Astrocyte (in vitro differentiated cells and primary cell): ENCODE measurements at regions not wholly inside any gene's neighbourhood (a gene's known extent, or its start where the extent isn't known, plus 50 kb on each side); places are given as distances from the start of the nearest gene placed in this dataset.

ENCODE experiments used
- EZH2 ChIP-seq: IDR thresholded peaks from 2 replicates; pipeline ENCODE4 v1.6.1; 2012; ENCODE audit warnings: mild to moderate bottlenecking, low read length, inconsistent platforms; ENCODE audit not compliant: insufficient read depth
- TF ChIP-seq, protein P1 (sequence below): IDR thresholded peaks from 2 replicates; pipeline ENCODE4 v1.5.1; 2011; ENCODE audit warnings: low read depth, mild to moderate bottlenecking, inconsistent platforms, low read length, moderate library complexity; ENCODE audit not compliant: insufficient read depth

DNA sequence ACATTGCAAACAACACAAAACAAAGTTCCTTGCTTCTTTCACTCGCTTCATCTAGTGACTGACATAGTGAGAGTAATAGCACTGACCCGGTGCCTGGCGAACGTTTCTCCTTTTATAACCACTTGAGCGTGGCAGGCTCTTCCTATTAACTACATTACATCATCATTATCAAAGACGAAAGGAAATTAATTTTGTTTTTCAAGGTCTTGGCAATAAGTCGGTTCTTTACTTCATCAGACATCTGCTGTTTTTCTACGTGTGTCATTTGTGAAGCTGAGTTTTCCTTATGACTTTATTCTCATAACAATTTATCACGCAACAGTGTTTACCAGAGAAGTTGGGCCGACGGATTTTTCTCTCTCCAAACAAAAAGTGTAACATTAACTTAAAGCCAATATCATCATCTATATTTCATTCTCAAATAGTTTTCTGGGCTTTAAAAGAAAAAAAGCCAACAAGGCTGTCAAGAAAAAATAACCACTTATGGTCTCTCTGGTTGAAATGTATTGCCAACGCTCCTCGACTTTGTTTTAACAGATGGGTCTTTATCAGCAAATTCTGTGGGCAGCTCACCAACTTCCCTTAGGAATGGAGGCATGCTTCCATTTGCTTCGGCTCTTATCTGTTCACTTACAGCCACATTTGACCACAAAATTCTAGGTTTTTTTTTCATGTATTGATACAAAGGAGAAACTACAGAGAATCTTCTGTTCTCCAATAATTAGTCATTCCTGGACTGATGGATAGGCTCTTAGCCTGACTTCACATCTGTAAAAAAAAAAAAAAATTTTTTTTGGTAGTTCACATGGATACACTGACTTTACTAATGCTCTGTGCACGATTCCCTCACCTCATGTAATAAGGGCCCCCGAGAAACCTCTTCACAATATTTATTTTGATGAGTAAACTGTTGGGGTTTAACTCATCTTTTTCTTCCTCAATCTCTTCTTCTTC, 97.1 kb upstream of the CDKN3 start:
- TF ChIP-seq EZH2, result no peak
- TF ChIP-seq, protein P1, sequence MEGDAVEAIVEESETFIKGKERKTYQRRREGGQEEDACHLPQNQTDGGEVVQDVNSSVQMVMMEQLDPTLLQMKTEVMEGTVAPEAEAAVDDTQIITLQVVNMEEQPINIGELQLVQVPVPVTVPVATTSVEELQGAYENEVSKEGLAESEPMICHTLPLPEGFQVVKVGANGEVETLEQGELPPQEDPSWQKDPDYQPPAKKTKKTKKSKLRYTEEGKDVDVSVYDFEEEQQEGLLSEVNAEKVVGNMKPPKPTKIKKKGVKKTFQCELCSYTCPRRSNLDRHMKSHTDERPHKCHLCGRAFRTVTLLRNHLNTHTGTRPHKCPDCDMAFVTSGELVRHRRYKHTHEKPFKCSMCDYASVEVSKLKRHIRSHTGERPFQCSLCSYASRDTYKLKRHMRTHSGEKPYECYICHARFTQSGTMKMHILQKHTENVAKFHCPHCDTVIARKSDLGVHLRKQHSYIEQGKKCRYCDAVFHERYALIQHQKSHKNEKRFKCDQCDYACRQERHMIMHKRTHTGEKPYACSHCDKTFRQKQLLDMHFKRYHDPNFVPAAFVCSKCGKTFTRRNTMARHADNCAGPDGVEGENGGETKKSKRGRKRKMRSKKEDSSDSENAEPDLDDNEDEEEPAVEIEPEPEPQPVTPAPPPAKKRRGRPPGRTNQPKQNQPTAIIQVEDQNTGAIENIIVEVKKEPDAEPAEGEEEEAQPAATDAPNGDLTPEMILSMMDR, result no peak
